PC-3 (cell line): ENCODE measurements at regions not wholly inside any gene's neighbourhood (a gene's known extent, or its start where the extent isn't known, plus 50 kb on each side); places are given as distances from the start of the nearest gene placed in this dataset.

Experiments
- ATAC-seq: fragments of 200-7000 bp; cut with Tn5 transposase; 2 replicates; pipeline ENCODE4 v1.9.1; 2020; ENCODE audit warnings: mild to moderate bottlenecking, moderate library complexity
- BruUV-seq: library from RNA; stranded (reverse); fragments of 400-500 nt; replicated peaks from 2 replicates; lab custom pipeline; 2021; lab: Mats Ljungman, UMichigan
- CTCF ChIA-PET: fragments of 300-600 bp; sonication (Branson Sonifier 250); formaldehyde crosslinking; loops from one replicate; lab custom pipeline; 2022; ENCODE audit warnings: antibody characterized with exemption; lab: Charles Lee
- POLR2A ChIA-PET: fragments of 300-600 bp; sonication (Branson Sonifier 250); formaldehyde crosslinking; loops from one replicate; lab custom pipeline; 2022; ENCODE audit warnings: antibody characterized with exemption; ENCODE audit not compliant: unreplicated experiment; lab: Charles Lee
- DNase-seq: peaks from one replicate; pipeline ENCODE4 v3.0.0-alpha.2; 2015
- H2AFZ ChIP-seq: fragments of 300-600 bp; sonication (generic); 2 replicates; pipeline ENCODE4 v1.6.0; 2016; ENCODE audit warnings: antibody characterized with exemption, low read length
- H3F3A ChIP-seq: fragments of 300-600 bp; sonication (generic); one replicate; pipeline ENCODE4 v1.6.0; 2017; ENCODE audit warnings: antibody characterized with exemption, low read length, control low read depth, mild to moderate bottlenecking; ENCODE audit not compliant: unreplicated experiment
- H3K27ac ChIP-seq: fragments of 300-600 bp; sonication (generic); 2 replicates; pipeline ENCODE4 v1.5.1; 2016; ENCODE audit warnings: mild to moderate bottlenecking, low read length
- H3K27me3 ChIP-seq: fragments of 300-600 bp; sonication (generic); 2 replicates; pipeline ENCODE4 v1.6.1; 2016; ENCODE audit warnings: low read length, mixed read lengths
- H3K36me3 ChIP-seq: fragments of 300-600 bp; sonication (generic); 2 replicates; pipeline ENCODE4 v1.6.1; 2016; ENCODE audit warnings: low read depth, mixed run types, low read length, mixed read lengths
- H3K4me1 ChIP-seq: fragments of 300-600 bp; sonication (generic); 2 replicates; pipeline ENCODE4 v1.5.1; 2016; ENCODE audit warnings: low read length; ENCODE audit not compliant: insufficient read depth
- H3K4me2 ChIP-seq: fragments of 300-600 bp; sonication (generic); 2 replicates; pipeline ENCODE4 v1.6.0; 2016; ENCODE audit warnings: low read length
- H3K4me3 ChIP-seq: fragments of 300-600 bp; sonication (generic); 2 replicates; pipeline ENCODE4 v1.5.1; 2016; ENCODE audit warnings: mild to moderate bottlenecking, low read length, mixed read lengths
- H3K79me2 ChIP-seq: fragments of 300-600 bp; sonication (generic); 2 replicates; pipeline ENCODE4 v1.6.1; 2017; ENCODE audit warnings: low read length, mixed read lengths
- H3K9ac ChIP-seq: fragments of 300-600 bp; sonication (generic); 2 replicates; pipeline ENCODE4 v1.6.0; 2016; ENCODE audit warnings: mild to moderate bottlenecking, low read length
- H3K9me2 ChIP-seq: fragments of 300-600 bp; sonication (generic); replicated peaks from 2 replicates; pipeline ENCODE4 v1.6.1; 2016; ENCODE audit warnings: mixed run types, low read length, mixed read lengths
- H3K9me3 ChIP-seq: fragments of 300-600 bp; sonication (generic); 2 replicates; pipeline ENCODE4 v1.6.1; 2016; ENCODE audit warnings: low read length, mixed read lengths
- H4K20me1 ChIP-seq: fragments of 300-600 bp; sonication (generic); 2 replicates; pipeline ENCODE4 v1.6.1; 2016; ENCODE audit warnings: low read length, mixed read lengths
- CTCF ChIP-seq: fragments of 300-600 bp; sonication (generic); conservative IDR thresholded peaks from 2 replicates; pipeline ENCODE4 v1.5.1; 2017; ENCODE audit warnings: antibody characterized with exemption, low read depth, mild to moderate bottlenecking, low read length
- EZH2 ChIP-seq: fragments of 300-600 bp; sonication (generic); IDR thresholded peaks from one replicate; pipeline ENCODE4 v1.6.1; 2017; ENCODE audit warnings: antibody characterized with exemption, mild to moderate bottlenecking, low read length; ENCODE audit not compliant: unreplicated experiment
- EZH2phosphoT487 ChIP-seq: fragments of 300-600 bp; sonication (generic); IDR thresholded peaks from 2 replicates; pipeline ENCODE4 v1.6.1; 2018; ENCODE audit warnings: mild to moderate bottlenecking, antibody characterized with exemption, low read length, borderline replicate concordance
- intact Hi-C: fragments of 100-400 bp; cut with micrococcal nuclease; formaldehyde crosslinking; loops from 2 replicates; pipeline ENCODE4 v1.9.0; 2023

GRCh38 chr10:22856444-22857074 is 71.3 kb upstream of the ARMC3 start:
- ChIA-PET POLR2A (no interaction called here), CTCF (no interaction called here)
- Histone ChIP-seq H4K20me1 (no peaks in the 10 kb centered on the region), H3K9me2 (no peaks in the 10 kb centered on the region), H2AFZ (no peak overlapping the region), H3K4me3 (no peak overlapping the region), H3K4me2 (no peak overlapping the region), H3K9me3 (no peaks in the 10 kb centered on the region), H3K27ac (no peak overlapping the region), H3K4me1 (no peaks in the 10 kb centered on the region), H3K27me3 (no peaks in the 10 kb centered on the region), H3K36me3 (no peaks in the 10 kb centered on the region), H3F3A (no peaks in the 10 kb centered on the region), H3K79me2 (no peaks in the 10 kb centered on the region), H3K9ac (no peak overlapping the region)
- DNase-seq (no peak), ATAC-seq (no peak)
- TF ChIP-seq EZH2phosphoT487 = no peak
- no peak for TF ChIP-seq CTCF
- TF ChIP-seq EZH2 = no peak
- BruUV-seq = no TSS peak
- intact Hi-C loops = no loop called here

- Histone ChIP-seq H3K9me3 (no peaks in the 10 kb centered on the region), H3K9me2 (no peaks in the 10 kb centered on the region), H3K4me1 (no peaks in the 10 kb centered on the region), H3K27me3 (no peaks in the 10 kb centered on the region), H3F3A (no peaks in the 10 kb centered on the region), H3K4me2 (no peak overlapping the region), H3K9ac (no peak overlapping the region), H3K79me2 (no peaks in the 10 kb centered on the region), H3K27ac (no peak overlapping the region), H3K4me3 (no peak overlapping the region), H3K36me3 (no peaks in the 10 kb centered on the region), H2AFZ (no peak overlapping the region), H4K20me1 (no peaks in the 10 kb centered on the region)
- TF ChIP-seq EZH2 (no peak), EZH2phosphoT487 (no peak), CTCF (no peak)
- DNase-seq = no peak
- no TSS peak for BruUV-seq
- intact Hi-C loops = no loop called here
- CTCF ChIA-PET = no interaction called here
- POLR2A ChIA-PET = interaction anchor here (0.6 kb wide), 1 partner anchor 536 kb away, joined by 3 read pairs; no protein-coding TSS in a partner anchor
- ATAC-seq = no peak
Measured at GRCh38 chr10:22854935-22855421, 72.9 kb upstream of the ARMC3 start.

GRCh38 chr10:22853906-22854447 is 73.9 kb upstream of the ARMC3 start:
- Histone ChIP-seq H2AFZ (no peak overlapping the region), H3K27me3 (no peaks in the 10 kb centered on the region), H3K79me2 (no peaks in the 10 kb centered on the region), H3K9me3 (no peaks in the 10 kb centered on the region), H3K4me3 (no peak overlapping the region), H3K9me2 (no peaks in the 10 kb centered on the region), H3K36me3 (no peaks in the 10 kb centered on the region), H3K9ac (no peak overlapping the region), H3K27ac (no peak overlapping the region), H4K20me1 (no peaks in the 10 kb centered on the region), H3F3A (no peaks in the 10 kb centered on the region), H3K4me1 (no peaks in the 10 kb centered on the region), H3K4me2 (no peak overlapping the region)
- CTCF ChIA-PET = no interaction called here
- TF ChIP-seq EZH2 (no peak), CTCF (no peak), EZH2phosphoT487 (no peak)
- ATAC-seq (no peak), DNase-seq (peak; percentile 7)
- intact Hi-C loops = no loop called here
- BruUV-seq = no TSS peak
- POLR2A ChIA-PET = no interaction called here
